Right lobe of liver (tissue), 6 donors: ENCODE measurements at regions not wholly inside any gene's neighbourhood (a gene's known extent, or its start where the extent isn't known, plus 50 kb on each side); places are given as distances from the start of the nearest gene placed in this dataset.

Source experiments
- ATAC-seq, 4 donors: fragments of 200-7000 bp; cut with Tn5 transposase; one replicate each; pipeline ENCODE4 v1.9.1; 2020; ENCODE audit warnings: mild to moderate bottlenecking in 4 of 4, moderate library complexity in 4 of 4
- DNase-seq, 3 donors: peaks; one replicate each; pipeline ENCODE4 v3.0.0-alpha.2; 2020
- H3K27ac ChIP-seq, 3 donors: fragments of 200-600 bp; one replicate each; pipeline ENCODE4 v1.8.0; 2022
- H3K27me3 ChIP-seq, 2 donors: fragments of 200-600 bp; one replicate each; pipeline ENCODE4 v1.8.0; 2022
- H3K36me3 ChIP-seq, 4 donors: fragments of 200-600 bp; sonication (generic) in 1 of 4; one replicate each; pipeline versions ENCODE4 v1.5.1 to v1.8.0; 2017 to 2022; ENCODE audit warnings: control low read depth in 1 of 4
- H3K4me1 ChIP-seq, 4 donors: fragments of 200-600 bp; sonication (generic) in 1 of 4; one replicate each; pipeline versions ENCODE4 v1.5.1 to v1.8.0; 2017 to 2022; ENCODE audit warnings: control low read depth in 1 of 4
- H3K4me3 ChIP-seq, 3 donors: fragments of 200-600 bp; one replicate each; pipeline ENCODE4 v1.8.0; 2022
- H3K9me3 ChIP-seq, 4 donors: fragments of 200-600 bp; sonication (generic) in 1 of 4; one replicate each; pipeline versions ENCODE4 v1.5.1 to v1.8.0; 2017 to 2022; ENCODE audit warnings: control low read depth in 1 of 4
- POLR2A ChIP-seq: fragments of 450-650 bp; IDR thresholded peaks from one replicate; pipeline ENCODE4 v1.6.1; 2017; ENCODE audit warnings: antibody characterized with exemption, mild to moderate bottlenecking
- WGBS: methylation state at CpG from one replicate; pipeline ENCODE4 v1.1.6; 2018; ENCODE audit warnings: low coverage, low lambda C conversion rate; ENCODE audit not compliant: insufficient coverage; ENCODE audit errors: missing lambda C conversion rate; 5-methylcytosine and 5-hydroxymethylcytosine counted together
- intact Hi-C, 2 donors: fragments of 100-400 bp; cut with DNase I; formaldehyde crosslinking; loops; one replicate each; pipeline versions ENCODE4 v1.11.2 to v1.14.1; 2022
- TF ChIP-seq, protein P1 (sequence below), 4 donors: fragments of 200-600 bp in 3 of 4; fragments of 450-650 bp in 1 of 4; IDR thresholded peaks; one replicate each; pipeline versions ENCODE4 v1.5.1 to v1.8.0; 2016 to 2022; ENCODE audit warnings: antibody characterized with exemption in 4 of 4, mild to moderate bottlenecking in 2 of 4
- donor health status: DM: no; HTN: yes; CAD: no.
- donor health status: DM: no; HTN: no; CAD: no.
- donor health status: DM: no; HTN: no; CAD: no.
- donor health status: DM: no; HTN: yes; CAD: no.
- donor health status: DM: no; HTN: yes; CAD: no.

DNA sequence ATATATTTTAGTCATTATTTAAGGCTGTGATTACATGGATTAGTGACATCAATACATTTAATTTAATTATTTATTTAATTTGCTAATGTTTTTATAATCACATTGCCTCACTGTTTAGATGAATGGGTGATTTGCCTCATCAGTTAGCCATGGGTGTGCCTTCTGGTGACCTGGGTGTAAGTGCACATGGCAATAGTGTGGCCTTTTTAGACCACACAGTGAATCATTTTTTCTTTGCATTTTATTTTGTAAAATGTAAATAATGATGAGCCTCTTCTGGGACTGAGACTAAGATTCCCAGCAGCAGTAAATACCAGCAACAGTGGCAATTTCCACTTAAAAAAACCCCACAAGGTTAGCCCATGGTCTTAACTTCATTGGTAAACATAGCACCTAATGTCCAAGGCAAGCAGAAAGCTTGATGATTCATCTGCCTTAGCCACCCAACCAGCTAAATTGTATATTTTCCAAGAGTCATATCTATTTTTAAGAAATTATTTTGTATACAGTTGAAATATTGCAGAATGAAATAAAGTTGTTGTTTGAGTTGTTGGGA lies 235.9 kb upstream of the NOVA1 start:
- no peak for ATAC-seq

DNA sequence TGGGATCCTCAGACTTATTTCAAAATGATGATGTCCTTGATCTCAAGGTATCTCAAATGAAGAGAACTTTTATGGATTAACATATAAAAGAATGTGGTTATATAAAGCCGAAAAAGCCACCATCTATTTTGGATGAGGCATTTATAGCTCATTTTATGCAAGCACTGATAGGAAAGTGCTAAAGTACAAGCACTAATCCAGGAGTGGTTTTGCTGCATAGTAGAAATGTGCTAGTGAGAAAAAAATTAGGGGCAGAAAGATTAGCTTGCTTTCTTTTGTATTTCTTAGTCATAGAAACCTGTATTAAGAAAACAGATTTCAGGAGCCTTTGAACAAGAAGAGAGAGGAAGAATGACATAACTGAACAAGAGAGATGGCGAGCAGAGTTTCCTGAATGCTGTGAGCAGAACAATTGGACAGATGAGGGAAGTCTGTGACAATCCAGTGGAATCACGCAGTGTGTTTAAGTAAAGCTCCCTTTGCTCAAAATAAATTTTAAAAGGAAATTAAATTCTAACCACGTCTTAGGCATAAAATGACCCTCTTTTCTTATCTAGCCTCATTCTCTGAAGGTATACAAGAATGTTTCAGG lies 238.2 kb upstream of the NOVA1 start:
- Histone ChIP-seq H3K27me3 (no peaks in the 10 kb centered on the region), H3K9me3 (no peaks in the 10 kb centered on the region), H3K27ac (no peak overlapping the region), H3K4me3 (no peak overlapping the region), H3K36me3 (no peaks in the 10 kb centered on the region), H3K4me1 (no peaks in the 10 kb centered on the region)
- DNase-seq (no peak), ATAC-seq (peak in 1 of 4 donors; percentile 44)
- TF ChIP-seq, protein P1, sequence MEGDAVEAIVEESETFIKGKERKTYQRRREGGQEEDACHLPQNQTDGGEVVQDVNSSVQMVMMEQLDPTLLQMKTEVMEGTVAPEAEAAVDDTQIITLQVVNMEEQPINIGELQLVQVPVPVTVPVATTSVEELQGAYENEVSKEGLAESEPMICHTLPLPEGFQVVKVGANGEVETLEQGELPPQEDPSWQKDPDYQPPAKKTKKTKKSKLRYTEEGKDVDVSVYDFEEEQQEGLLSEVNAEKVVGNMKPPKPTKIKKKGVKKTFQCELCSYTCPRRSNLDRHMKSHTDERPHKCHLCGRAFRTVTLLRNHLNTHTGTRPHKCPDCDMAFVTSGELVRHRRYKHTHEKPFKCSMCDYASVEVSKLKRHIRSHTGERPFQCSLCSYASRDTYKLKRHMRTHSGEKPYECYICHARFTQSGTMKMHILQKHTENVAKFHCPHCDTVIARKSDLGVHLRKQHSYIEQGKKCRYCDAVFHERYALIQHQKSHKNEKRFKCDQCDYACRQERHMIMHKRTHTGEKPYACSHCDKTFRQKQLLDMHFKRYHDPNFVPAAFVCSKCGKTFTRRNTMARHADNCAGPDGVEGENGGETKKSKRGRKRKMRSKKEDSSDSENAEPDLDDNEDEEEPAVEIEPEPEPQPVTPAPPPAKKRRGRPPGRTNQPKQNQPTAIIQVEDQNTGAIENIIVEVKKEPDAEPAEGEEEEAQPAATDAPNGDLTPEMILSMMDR (IDR thresholded peaks at IDR 0.05) = no peak
- TF ChIP-seq POLR2A = no peak
- intact Hi-C loops = no loop called here
- 37% methylated on average over 4 of the region's 4 CpGs for WGBS

More for the DNA sequence above, 235.9 kb upstream of the NOVA1 start:
- no peak for DNase-seq
- Histone ChIP-seq H3K4me1 (no peaks in the 10 kb centered on the region), H3K27ac (no peak overlapping the region), H3K27me3 (no peaks in the 10 kb centered on the region), H3K9me3 (no peaks in the 10 kb centered on the region), H3K36me3 (no peaks in the 10 kb centered on the region), H3K4me3 (no peak overlapping the region)
- intact Hi-C loops = no loop called here
- TF ChIP-seq, protein P1 (IDR thresholded peaks at IDR 0.05) = no peak
- TF ChIP-seq POLR2A = no peak

DNA sequence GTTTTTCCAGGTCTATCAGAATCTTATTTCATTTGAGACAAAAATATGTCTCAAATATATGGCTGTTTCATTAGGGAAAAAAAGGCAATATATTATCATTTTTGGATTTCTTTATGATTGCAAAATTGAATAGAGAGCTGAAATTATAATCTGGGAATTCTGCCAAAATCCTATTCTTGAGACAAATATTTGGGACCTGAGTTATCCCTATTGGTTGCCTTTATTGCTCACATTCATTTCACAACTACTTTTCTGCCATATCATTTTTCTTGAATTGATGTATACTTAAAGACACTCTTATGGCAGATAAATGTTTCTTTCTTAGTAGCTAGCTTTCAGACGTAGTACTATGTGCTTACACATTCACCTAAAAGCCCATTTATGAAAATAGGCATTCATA lies 241.6 kb upstream of the NOVA1 start:
- no peaks in the 10 kb centered on the region for H3K9me3 ChIP-seq
- H3K4me3 ChIP-seq = no peak overlapping the region
- intact Hi-C loops = no loop called here
- TF ChIP-seq POLR2A = no peak
- TF ChIP-seq, protein P1 (IDR thresholded peaks at IDR 0.05) = no peak
- no peak overlapping the region for H3K27ac ChIP-seq
- H3K4me1 ChIP-seq = peaks cover 0 to 14% (median 5%) of the 10 kb centered on the region in 4 donors
- no peaks in the 10 kb centered on the region for H3K36me3 ChIP-seq
- 60% methylated on average over 1 of the region's 1 CpG for WGBS
- DNase-seq (no peak), ATAC-seq (no peak)
- H3K27me3 ChIP-seq = no peaks in the 10 kb centered on the region

DNA sequence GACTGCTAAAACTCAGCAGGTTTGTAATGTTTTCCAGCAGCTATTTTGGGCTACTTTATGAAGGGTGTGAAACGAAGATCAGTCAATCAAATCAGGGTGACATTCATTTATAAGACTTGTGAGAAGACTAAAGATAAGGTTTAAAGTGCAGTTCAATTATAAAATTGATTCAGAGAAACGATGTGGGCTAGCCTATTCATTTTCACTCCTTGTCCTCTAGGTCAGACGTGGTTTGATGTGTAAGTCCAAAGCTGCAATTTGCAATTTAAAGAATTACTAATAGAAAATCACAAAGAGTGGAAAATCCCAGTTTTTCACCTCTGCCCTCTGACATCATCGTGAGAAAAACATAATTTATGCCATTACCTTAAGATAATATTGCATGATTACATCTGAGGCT lies 243.5 kb upstream of the NOVA1 start:
- peak in 1 of 4 donors; percentile 36 for ATAC-seq
- intact Hi-C loops = no loop called here
- Histone ChIP-seq H3K36me3 (no peaks in the 10 kb centered on the region), H3K4me1 (peaks cover 0 to 14% (median 5%) of the 10 kb centered on the region in 4 donors), H3K4me3 (no peak overlapping the region), H3K27ac (peak overlapping the region in 2 of 3 donors; percentile 30 to 74), H3K27me3 (no peaks in the 10 kb centered on the region), H3K9me3 (no peaks in the 10 kb centered on the region)
- WGBS = 19% methylated on average over 4 of the region's 4 CpGs
- DNase-seq = no peak
- no peak for TF ChIP-seq POLR2A
- TF ChIP-seq, protein P1 (IDR thresholded peaks at IDR 0.05) = no peak
